PFSK-1 (cell line): ENCODE measurements at regions not wholly inside any gene's neighbourhood (a gene's known extent, or its start where the extent isn't known, plus 50 kb on each side); places are given as distances from the start of the nearest gene placed in this dataset.

ENCODE experiments used
- SIN3A ChIP-seq: IDR thresholded peaks from 2 replicates; pipeline ENCODE4 v1.6.1; 2012; ENCODE audit warnings: mild to moderate bottlenecking, low read length, moderate library complexity, borderline replicate concordance; ENCODE audit not compliant: insufficient read depth
- TAF1 ChIP-seq: IDR thresholded peaks from 2 replicates; pipeline ENCODE4 v1.6.1; 2012; ENCODE audit warnings: low read length, control low read depth, borderline replicate concordance; ENCODE audit not compliant: insufficient read depth

- TF ChIP-seq TAF1 (no peak), SIN3A (no peak)
Measured at GRCh38 chr6:16019462-16019861, 109.4 kb upstream of the MYLIP start.
